MM.1S (cell line): ENCODE measurements at regions not wholly inside any gene's neighbourhood (a gene's known extent, or its start where the extent isn't known, plus 50 kb on each side); places are given as distances from the start of the nearest gene placed in this dataset.

ENCODE experiments used
- DNase-seq: peaks from one replicate; pipeline ENCODE4 v3.0.0-alpha.2; 2015
- H2AFZ ChIP-seq: fragments of 300-600 bp; sonication (generic); 2 replicates; pipeline ENCODE4 v1.6.0; 2016; ENCODE audit warnings: antibody characterized with exemption, low read length
- H3F3A ChIP-seq: fragments of 300-600 bp; sonication (generic); 2 replicates; pipeline ENCODE4 v1.6.1; 2016; ENCODE audit warnings: mild to moderate bottlenecking, antibody characterized with exemption, low read length, moderate library complexity, mixed read lengths; ENCODE audit not compliant: insufficient read depth
- H3K27ac ChIP-seq: fragments of 300-600 bp; sonication (generic); 2 replicates; pipeline ENCODE4 v1.5.1; 2016; ENCODE audit warnings: mild to moderate bottlenecking, low read length
- H3K27me3 ChIP-seq: fragments of 300-600 bp; sonication (generic); replicated peaks from 2 replicates; pipeline ENCODE4 v1.6.0; 2016; ENCODE audit warnings: low read length; ENCODE audit not compliant: insufficient read depth
- H3K36me3 ChIP-seq: fragments of 300-600 bp; sonication (generic); replicated peaks from 2 replicates; pipeline ENCODE4 v1.6.1; 2016; ENCODE audit warnings: mild to moderate bottlenecking, low read length, mixed read lengths; ENCODE audit not compliant: insufficient read depth
- H3K4me1 ChIP-seq: fragments of 300-600 bp; sonication (generic); 2 replicates; pipeline ENCODE4 v1.6.1; 2016; ENCODE audit warnings: low read length, mixed read lengths
- H3K4me2 ChIP-seq: fragments of 300-600 bp; sonication (generic); 2 replicates; pipeline ENCODE4 v1.6.0; 2016; ENCODE audit warnings: low read depth, low read length
- H3K4me3 ChIP-seq: fragments of 300-600 bp; sonication (generic); 2 replicates; pipeline ENCODE4 v1.5.1; 2016; ENCODE audit warnings: low read length, mixed read lengths
- H3K79me2 ChIP-seq: fragments of 300-600 bp; sonication (generic); 2 replicates; pipeline ENCODE4 v1.6.1; 2016; ENCODE audit warnings: mixed run types, low read length, mixed read lengths
- H3K9ac ChIP-seq: fragments of 300-600 bp; sonication (generic); 2 replicates; pipeline ENCODE4 v1.6.1; 2016; ENCODE audit warnings: low read length, mixed read lengths
- H3K9me2 ChIP-seq: fragments of 300-600 bp; sonication (generic); replicated peaks from 2 replicates; pipeline ENCODE4 v1.6.1; 2016; ENCODE audit warnings: mild to moderate bottlenecking, low read length, mixed read lengths; ENCODE audit not compliant: insufficient read depth
- H3K9me3 ChIP-seq: fragments of 300-600 bp; sonication (generic); replicated peaks from 2 replicates; pipeline ENCODE4 v1.6.1; 2016; ENCODE audit warnings: mild to moderate bottlenecking, low read length, mixed read lengths; ENCODE audit not compliant: insufficient read depth
- H4K20me1 ChIP-seq: fragments of 300-600 bp; sonication (generic); 2 replicates; pipeline ENCODE4 v1.6.1; 2016; ENCODE audit warnings: mild to moderate bottlenecking, low read length, moderate library complexity, mixed read lengths; ENCODE audit not compliant: insufficient read depth
- EZH2 ChIP-seq: fragments of 300-600 bp; sonication (generic); optimal IDR thresholded peaks from 2 replicates; pipeline ENCODE3; 2017; ENCODE audit warnings: low read depth, mild to moderate bottlenecking, antibody characterized with exemption, low read length, mixed read lengths
- EZH2phosphoT487 ChIP-seq: fragments of 300-600 bp; sonication (generic); IDR thresholded peaks from 2 replicates; pipeline ENCODE4 v1.6.1; 2018; ENCODE audit warnings: antibody characterized with exemption, low read length
- TF ChIP-seq, protein P1 (sequence below): fragments of 300-600 bp; sonication (generic); IDR thresholded peaks from 2 replicates; pipeline ENCODE4 v1.5.1; 2016; ENCODE audit warnings: antibody characterized with exemption, low read length, mixed read lengths

DNA sequence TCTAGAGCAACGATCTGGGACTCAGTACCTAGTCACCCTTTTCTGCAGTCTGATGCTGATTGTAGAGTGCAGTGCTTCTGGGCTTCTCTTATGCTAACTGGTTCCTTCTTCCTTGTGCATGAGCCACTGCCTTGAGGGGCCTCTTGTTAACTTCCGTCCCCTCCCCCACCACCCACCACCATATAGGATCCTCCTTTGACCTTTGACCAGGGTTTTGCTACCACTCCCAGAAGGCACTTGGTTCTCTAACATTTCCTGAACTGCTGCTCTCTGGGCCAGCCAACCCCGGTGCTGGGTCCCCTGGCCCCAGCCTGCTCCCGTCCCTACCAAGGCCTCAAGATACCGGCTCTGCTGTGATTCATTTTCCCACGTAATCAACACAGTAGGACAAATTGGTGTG, 104.6 kb upstream of the KLF3 start:
- no peak overlapping the region for H3K4me2 ChIP-seq

DNA sequence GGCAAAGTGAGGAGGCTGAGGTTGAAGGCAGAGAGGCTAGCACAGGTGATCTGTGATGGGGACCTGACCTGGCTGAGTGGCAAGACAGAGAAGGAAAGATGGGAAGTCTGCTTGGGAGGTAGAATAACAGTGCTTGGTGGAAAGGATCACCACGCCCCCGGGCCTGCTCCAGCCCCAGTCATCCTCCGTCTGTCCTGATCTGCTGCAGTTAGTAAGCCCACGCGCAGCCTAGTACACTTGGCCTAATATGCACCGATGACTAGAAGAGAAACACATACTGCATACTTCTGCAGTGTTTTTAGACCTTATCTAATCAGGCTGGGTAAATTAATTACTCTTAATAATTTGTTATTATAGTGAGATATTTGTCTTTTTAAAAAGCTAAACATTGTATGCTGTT, 103.7 kb upstream of the KLF3 start:
- no peak overlapping the region for H3K9ac ChIP-seq
- no peaks in the 10 kb centered on the region for H3K27me3 ChIP-seq
- no peaks in the 10 kb centered on the region for H3K9me3 ChIP-seq
- H3K79me2 ChIP-seq = no peaks in the 10 kb centered on the region
- no peaks in the 10 kb centered on the region for H3K36me3 ChIP-seq
- TF ChIP-seq EZH2 (no peak), EZH2phosphoT487 (no peak)
- TF ChIP-seq, protein P1, sequence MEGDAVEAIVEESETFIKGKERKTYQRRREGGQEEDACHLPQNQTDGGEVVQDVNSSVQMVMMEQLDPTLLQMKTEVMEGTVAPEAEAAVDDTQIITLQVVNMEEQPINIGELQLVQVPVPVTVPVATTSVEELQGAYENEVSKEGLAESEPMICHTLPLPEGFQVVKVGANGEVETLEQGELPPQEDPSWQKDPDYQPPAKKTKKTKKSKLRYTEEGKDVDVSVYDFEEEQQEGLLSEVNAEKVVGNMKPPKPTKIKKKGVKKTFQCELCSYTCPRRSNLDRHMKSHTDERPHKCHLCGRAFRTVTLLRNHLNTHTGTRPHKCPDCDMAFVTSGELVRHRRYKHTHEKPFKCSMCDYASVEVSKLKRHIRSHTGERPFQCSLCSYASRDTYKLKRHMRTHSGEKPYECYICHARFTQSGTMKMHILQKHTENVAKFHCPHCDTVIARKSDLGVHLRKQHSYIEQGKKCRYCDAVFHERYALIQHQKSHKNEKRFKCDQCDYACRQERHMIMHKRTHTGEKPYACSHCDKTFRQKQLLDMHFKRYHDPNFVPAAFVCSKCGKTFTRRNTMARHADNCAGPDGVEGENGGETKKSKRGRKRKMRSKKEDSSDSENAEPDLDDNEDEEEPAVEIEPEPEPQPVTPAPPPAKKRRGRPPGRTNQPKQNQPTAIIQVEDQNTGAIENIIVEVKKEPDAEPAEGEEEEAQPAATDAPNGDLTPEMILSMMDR = no peak
- H3K27ac ChIP-seq = no peak overlapping the region
- H2AFZ ChIP-seq = no peak overlapping the region
- DNase-seq = no peak
- H3K4me3 ChIP-seq = no peak overlapping the region
- no peaks in the 10 kb centered on the region for H4K20me1 ChIP-seq
- H3K4me1 ChIP-seq = no peaks in the 10 kb centered on the region
- H3K4me2 ChIP-seq = no peak overlapping the region
- H3K9me2 ChIP-seq = no peaks in the 10 kb centered on the region
- no peaks in the 10 kb centered on the region for H3F3A ChIP-seq

More for the DNA sequence above, 104.6 kb upstream of the KLF3 start:
- no peak for DNase-seq
- Histone ChIP-seq H3K9me2 (no peaks in the 10 kb centered on the region), H4K20me1 (no peaks in the 10 kb centered on the region), H3K4me3 (no peak overlapping the region), H3K36me3 (no peaks in the 10 kb centered on the region), H3K9me3 (no peaks in the 10 kb centered on the region), H3K9ac (no peak overlapping the region), H2AFZ (no peak overlapping the region), H3K4me1 (no peaks in the 10 kb centered on the region), H3F3A (no peaks in the 10 kb centered on the region), H3K79me2 (no peaks in the 10 kb centered on the region), H3K27ac (no peak overlapping the region), H3K27me3 (no peaks in the 10 kb centered on the region)
- TF ChIP-seq EZH2 = no peak
- TF ChIP-seq, protein P1 = no peak
- TF ChIP-seq EZH2phosphoT487 = no peak

- no peak overlapping the region for H3K4me2 ChIP-seq
- H3K4me3 ChIP-seq = no peak overlapping the region
- no peak overlapping the region for H3K9ac ChIP-seq
- H3K27ac ChIP-seq = no peak overlapping the region
- H2AFZ ChIP-seq = no peak overlapping the region
- no peaks in the 10 kb centered on the region for H3K4me1 ChIP-seq
- no peaks in the 10 kb centered on the region for H3K27me3 ChIP-seq
- H4K20me1 ChIP-seq = no peaks in the 10 kb centered on the region
- no peaks in the 10 kb centered on the region for H3K9me2 ChIP-seq
- no peak for DNase-seq
- TF ChIP-seq, protein P1 = no peak
- TF ChIP-seq EZH2phosphoT487 (no peak), EZH2 (no peak)
- H3K9me3 ChIP-seq = no peaks in the 10 kb centered on the region
- H3K36me3 ChIP-seq = no peaks in the 10 kb centered on the region
- H3K79me2 ChIP-seq = no peaks in the 10 kb centered on the region
- no peaks in the 10 kb centered on the region for H3F3A ChIP-seq
These were observed 103.0 kb upstream of the KLF3 start for GRCh38 chr4:38560768-38561558.
